HepG2 (cell line): ENCODE measurements at regions not wholly inside any gene's neighbourhood (a gene's known extent, or its start where the extent isn't known, plus 50 kb on each side); places are given as distances from the start of the nearest gene placed in this dataset.

Experiments used
- ATAC-seq: fragments of 200-7000 bp; cut with Tn5 transposase; 3 replicates; pipeline ENCODE4 v1.9.1; 2020; ENCODE audit warnings: mild to moderate bottlenecking, moderate library complexity
- BruUV-seq: library from RNA; stranded (reverse); fragments of 400-500 nt; replicated peaks from 2 replicates; lab custom pipeline; 2021; lab: Mats Ljungman, UMichigan
- CTCF ChIA-PET: fragments of 300-600 bp; formaldehyde crosslinking; extraction: SDS; loops from one replicate; lab custom pipeline; 2021; ENCODE audit warnings: low total read pairs, inconsistent platforms, low intra/inter-chr PET ratio; lab: Yijun Ruan, JAX
- POLR2A ChIA-PET: fragments of 350-600 bp; sonication (Branson Sonifier 250); formaldehyde crosslinking; loops from one replicate; lab custom pipeline; 2020; ENCODE audit warnings: antibody characterized with exemption, inconsistent platforms; lab: Yijun Ruan, JAX
- DNase-seq: peaks from one replicate; pipeline ENCODE4 v3.0.0-alpha.2; 2015; ENCODE audit warnings: low spot score
- FAIRE-seq: peaks from 3 replicates; lab custom pipeline; 2011; peaks lifted over from hg19 to GRCh38; lab: Jason Lieb, UNC
- H2AFZ ChIP-seq: one replicate; pipeline ENCODE4 v1.6.1; 2011; ENCODE audit warnings: low read length, inconsistent platforms
- H3K27ac ChIP-seq: fragments of 300-600 bp; 3 replicates; pipeline ENCODE4 v1.8.0; 2011; ENCODE audit warnings: mixed run types, mild to moderate bottlenecking, mixed read lengths, low read length, inconsistent platforms; ENCODE audit not compliant: insufficient read depth; ENCODE audit errors: extremely low read length
- H3K27me3 ChIP-seq, 2 experiments: fragments of 200-600 bp in 1 of 2; 2 replicates in 1 of 2; 3 replicates in 1 of 2; pipeline versions ENCODE4 v1.6.0 to v1.8.0; 2011; ENCODE audit warnings: low read length in 2 of 2, mild to moderate bottlenecking in 2 of 2, moderate library complexity in 2 of 2, inconsistent platforms in 1 of 2; ENCODE audit not compliant: insufficient read depth in 2 of 2, control insufficient read depth in 1 of 2
- H3K36me3 ChIP-seq, 2 experiments: fragments of 200-600 bp in 1 of 2; replicated peaks in 1 of 2; 2 replicates in 1 of 2; 3 replicates in 1 of 2; pipeline versions ENCODE4 v1.5.1 to v1.8.0; 2011; ENCODE audit warnings: low read length in 2 of 2, inconsistent platforms in 1 of 2; ENCODE audit not compliant: insufficient read depth in 2 of 2, control insufficient read depth in 1 of 2
- H3K4me1 ChIP-seq: 2 replicates; pipeline ENCODE4 v1.5.1; 2012; ENCODE audit warnings: low read length, inconsistent platforms; ENCODE audit not compliant: insufficient read depth
- H3K4me2 ChIP-seq: 2 replicates; pipeline ENCODE4 v1.6.0; 2011; ENCODE audit warnings: low read depth, low read length, inconsistent platforms
- H3K4me3 ChIP-seq, 3 experiments: fragments of 200-600 bp in 1 of 3; sonication (generic), shearing (Covaris generic) in 1 of 3; replicated peaks in 1 of 3; 2 replicates each; pipeline ENCODE4 v1.5.1; 2011 to 2016; ENCODE audit warnings: low read length in 3 of 3, inconsistent platforms in 2 of 3, low read depth in 2 of 3, mild to moderate bottlenecking in 2 of 3, control low read depth in 1 of 3, mixed read lengths in 1 of 3; ENCODE audit not compliant: insufficient read depth in 1 of 3
- H3K79me2 ChIP-seq: one replicate; pipeline ENCODE4 v1.6.1; 2011; ENCODE audit warnings: low read length, inconsistent platforms; ENCODE audit not compliant: insufficient read depth
- H3K9ac ChIP-seq: 2 replicates; pipeline ENCODE4 v1.6.0; 2011; ENCODE audit warnings: mild to moderate bottlenecking, low read depth, low read length, inconsistent platforms; ENCODE audit not compliant: insufficient read depth
- H3K9me3 ChIP-seq: 2 replicates; pipeline ENCODE4 v1.5.1; 2012; ENCODE audit warnings: mild to moderate bottlenecking, low read length
- H4K20me1 ChIP-seq: 2 replicates; pipeline ENCODE4 v1.6.0; 2011; ENCODE audit warnings: inconsistent platforms, mild to moderate bottlenecking, low read length, moderate library complexity; ENCODE audit not compliant: insufficient read depth
- AFF4 ChIP-seq: sonication (generic); formaldehyde crosslinking; IDR thresholded peaks from 2 replicates; pipeline ENCODE4 v1.4.0; 2020; ENCODE audit warnings: missing genetic modification reagents
- AHDC1 ChIP-seq: sonication (generic); formaldehyde crosslinking; IDR thresholded peaks from 2 replicates; pipeline ENCODE4 v1.5.1; 2020; ENCODE audit warnings: mild to moderate bottlenecking, missing genetic modification reagents, borderline replicate concordance
- DMAP1 ChIP-seq: IDR thresholded peaks from 2 replicates; pipeline ENCODE4 v1.6.1; 2016
- E2F1 ChIP-seq: sonication (generic); formaldehyde crosslinking; IDR thresholded peaks from 2 replicates; pipeline ENCODE4 v1.5.0; 2020; ENCODE audit warnings: missing genetic modification reagents
- ELF1 ChIP-seq: sonication (generic); formaldehyde crosslinking; IDR thresholded peaks from 2 replicates; pipeline ENCODE4 v1.4.0; 2020; ENCODE audit warnings: missing genetic modification reagents
- ERF ChIP-seq: IDR thresholded peaks from 2 replicates; pipeline ENCODE4 v1.6.1; 2018; ENCODE audit warnings: missing biosample characterization, missing genetic modification reagents
- SNAI1 ChIP-seq: sonication (generic); formaldehyde crosslinking; IDR thresholded peaks from 2 replicates; pipeline ENCODE4 v1.5.0; 2020; ENCODE audit warnings: mild to moderate bottlenecking, missing genetic modification reagents, borderline replicate concordance
- ZNF589 ChIP-seq: sonication (generic); formaldehyde crosslinking; conservative IDR thresholded peaks from 2 replicates; pipeline ENCODE4 v1.8.0; 2022; ENCODE audit warnings: mild to moderate bottlenecking, moderate library complexity, missing genetic modification reagents
- WGBS: methylation state at CpG from one replicate; pipeline ENCODE4 v1.1.6; 2017; ENCODE audit warnings: low lambda C conversion rate; 5-methylcytosine and 5-hydroxymethylcytosine counted together
- in situ Hi-C: cut with HindIII; loops from 2 replicates; pipeline ENCODE4 v1.10.0; 2017; ENCODE audit warnings: low pct_unique_long_range_greater_than_20kb; ENCODE audit not compliant: extremely low pct_ligation_motif_present
- intact Hi-C: fragments of 100-400 bp; cut with micrococcal nuclease; formaldehyde crosslinking; loops from one replicate; pipeline ENCODE4 v1.10.0; 2022; ENCODE audit not compliant: unreplicated experiment

GRCh38 chr20:57959589-57959988 is 249.8 kb upstream of the PMEPA1 start (continued):
- TF ChIP-seq AFF4 = no peak
- no peak for TF ChIP-seq DMAP1 (CRISPR knock-in tag)
- no peak for TF ChIP-seq SNAI1 (CRISPR knock-in tag)
- TF ChIP-seq ERF (CRISPR knock-in tag) = no peak
- TF ChIP-seq E2F1 (CRISPR knock-in tag) = no peak

- Histone ChIP-seq H3K4me3 (no peak overlapping the region), H4K20me1 (no peaks in the 10 kb centered on the region), H2AFZ (no peak overlapping the region), H3K27me3 (peaks cover 4 to 39% of the 10 kb centered on the region in 2 experiments; a peak in 4 of 5 replicates), H3K4me2 (no peak overlapping the region), H3K9ac (no peak overlapping the region), H3K9me3 (no peaks in the 10 kb centered on the region), H3K79me2 (no peaks in the 10 kb centered on the region), H3K27ac (no peak overlapping the region), H3K4me1 (no peaks in the 10 kb centered on the region), H3K36me3 (no peaks in the 10 kb centered on the region)
- ChIA-PET CTCF (no interaction called here), POLR2A (no interaction called here)
- no TSS peak for BruUV-seq
- in situ Hi-C loops (no loop called here), intact Hi-C loops (no loop called here)
- 9% methylated on average over 7 of the region's 12 CpGs for WGBS
- TF ChIP-seq AHDC1 (no peak), ELF1 (CRISPR knock-in tag) (no peak), ZNF589 (no peak)
- FAIRE-seq (no peak), DNase-seq (no peak), ATAC-seq (no peak)
These were observed 249.2 kb upstream of the PMEPA1 start for GRCh38 chr20:57959018-57959417.
